Neural progenitor cell (in vitro differentiated cells): ENCODE measurements at regions not wholly inside any gene's neighbourhood (a gene's known extent, or its start where the extent isn't known, plus 50 kb on each side); places are given as distances from the start of the nearest gene placed in this dataset.
"Not testable (repeated sequence)": the region's sequence is repeated elsewhere in the genome, so short reads cannot be mapped to it uniquely, and the experiment has no call there.

Experiments
- DNase-seq: peaks from one replicate; pipeline ENCODE4 v3.0.0-alpha.2; 2016; ENCODE audit warnings: low spot score
- H2AFZ ChIP-seq: fragments of 200-600 bp; sonication (generic); replicated peaks from 2 replicates; pipeline ENCODE4 v1.6.1; 2016; ENCODE audit warnings: antibody characterized with exemption
- H3F3A ChIP-seq: fragments of 200-600 bp; sonication (generic); 2 replicates; pipeline ENCODE4 v1.6.1; 2016; ENCODE audit warnings: antibody characterized with exemption, low read depth
- H3K27ac ChIP-seq: fragments of 200-600 bp; sonication (generic); 2 replicates; pipeline ENCODE4 v1.5.1; 2016; ENCODE audit warnings: mild to moderate bottlenecking
- H3K27me3 ChIP-seq: fragments of 200-600 bp; sonication (generic); 2 replicates; pipeline ENCODE4 v1.6.1; 2016; ENCODE audit warnings: mild to moderate bottlenecking, moderate library complexity
- H3K36me3 ChIP-seq: fragments of 200-600 bp; sonication (generic); 2 replicates; pipeline ENCODE4 v1.5.1; 2016
- H3K4me1 ChIP-seq: fragments of 200-600 bp; sonication (generic); 2 replicates; pipeline ENCODE4 v1.6.1; 2016; ENCODE audit warnings: mixed run types
- H3K4me2 ChIP-seq: fragments of 200-600 bp; sonication (generic); 2 replicates; pipeline ENCODE4 v1.6.1; 2016
- H3K4me3 ChIP-seq: fragments of 200-600 bp; sonication (generic); 2 replicates; pipeline ENCODE4 v1.5.1; 2016
- H3K79me2 ChIP-seq: fragments of 200-600 bp; sonication (generic); 2 replicates; pipeline ENCODE4 v1.6.1; 2016; ENCODE audit warnings: low read depth
- H3K9ac ChIP-seq: fragments of 200-600 bp; sonication (generic); 2 replicates; pipeline ENCODE4 v1.6.1; 2016
- H3K9me3 ChIP-seq: fragments of 200-600 bp; sonication (generic); 2 replicates; pipeline ENCODE4 v1.5.1; 2016; ENCODE audit warnings: low read depth
- H4K20me1 ChIP-seq: fragments of 200-600 bp; sonication (generic); 2 replicates; pipeline ENCODE4 v1.6.1; 2016; ENCODE audit warnings: low read depth
- H3K27ac Mint-ChIP-seq: 3 replicates; pipeline ENCODE4 v1.8.0; 2021; ENCODE audit warnings: mixed read lengths
- H3K27me3 Mint-ChIP-seq: 2 replicates; pipeline ENCODE4 v1.8.0; 2022; ENCODE audit warnings: low read depth, mild to moderate bottlenecking, inconsistent platforms, moderate library complexity, mixed read lengths; ENCODE audit not compliant: insufficient read depth
- H3K36me3 Mint-ChIP-seq: 3 replicates; pipeline ENCODE4 v1.8.0; 2021; ENCODE audit warnings: mixed read lengths
- H3K4me1 Mint-ChIP-seq: 3 replicates; pipeline ENCODE4 v1.8.0; 2021; ENCODE audit warnings: mixed read lengths
- H3K4me3 Mint-ChIP-seq: 3 replicates; pipeline ENCODE4 v1.8.0; 2021; ENCODE audit warnings: mild to moderate bottlenecking, moderate library complexity, mixed read lengths
- H3K9me3 Mint-ChIP-seq: 3 replicates; pipeline ENCODE4 v1.8.0; 2020; ENCODE audit warnings: mixed read lengths

- not testable (repeated sequence) for H3K79me2 ChIP-seq, DNase-seq
Measured at GRCh38 chr10:47683826-47684475, 79.4 kb downstream of the SYT15B start.

GRCh38 chr10:47681638-47681990, 81.8 kb downstream of the SYT15B start:
- not testable (repeated sequence) for H3K4me1 ChIP-seq, H2AFZ ChIP-seq, H3K27ac Mint-ChIP-seq, H3K36me3 Mint-ChIP-seq, H3K27me3 ChIP-seq, H3K9me3 Mint-ChIP-seq, H4K20me1 ChIP-seq, H3K4me3 ChIP-seq, H3K27ac ChIP-seq, DNase-seq, H3K9me3 ChIP-seq, H3K9ac ChIP-seq, H3K4me1 Mint-ChIP-seq, H3K4me3 Mint-ChIP-seq, H3K36me3 ChIP-seq, H3K4me2 ChIP-seq, H3F3A ChIP-seq, H3K27me3 Mint-ChIP-seq, H3K79me2 ChIP-seq

More at GRCh38 chr10:47683826-47684475, 79.4 kb downstream of the SYT15B start:
- H3K9me3 ChIP-seq, H3K9ac ChIP-seq, H3K36me3 Mint-ChIP-seq, H2AFZ ChIP-seq, H3F3A ChIP-seq, H3K27ac ChIP-seq, H3K4me3 Mint-ChIP-seq, H3K27ac Mint-ChIP-seq, H3K36me3 ChIP-seq, H3K27me3 ChIP-seq, H3K27me3 Mint-ChIP-seq, H3K4me3 ChIP-seq, H3K9me3 Mint-ChIP-seq, H3K4me1 ChIP-seq, H3K4me2 ChIP-seq, H4K20me1 ChIP-seq, H3K4me1 Mint-ChIP-seq: not testable (repeated sequence)

GRCh38 chr10:47680848-47681637, 82.3 kb downstream of the SYT15B start:
- not testable (repeated sequence) for H3K9me3 Mint-ChIP-seq, H3K4me3 ChIP-seq, H3K27me3 ChIP-seq, H3K36me3 ChIP-seq, H3K27ac ChIP-seq, H3K4me2 ChIP-seq, H2AFZ ChIP-seq, H3K9ac ChIP-seq, H3K36me3 Mint-ChIP-seq, H3K27me3 Mint-ChIP-seq, H3F3A ChIP-seq, H3K79me2 ChIP-seq, H3K4me3 Mint-ChIP-seq, H3K27ac Mint-ChIP-seq, H3K4me1 Mint-ChIP-seq, H3K9me3 ChIP-seq, H4K20me1 ChIP-seq, DNase-seq, H3K4me1 ChIP-seq

GRCh38 chr10:47676102-47676501, 87.3 kb downstream of the SYT15B start:
- H3K27ac Mint-ChIP-seq, H3K27me3 ChIP-seq, H4K20me1 ChIP-seq, H3K79me2 ChIP-seq, H3K9ac ChIP-seq, H3K4me2 ChIP-seq, H2AFZ ChIP-seq, H3K4me1 Mint-ChIP-seq, H3K4me3 ChIP-seq, DNase-seq, H3K27ac ChIP-seq, H3F3A ChIP-seq, H3K4me3 Mint-ChIP-seq, H3K27me3 Mint-ChIP-seq, H3K9me3 ChIP-seq, H3K36me3 ChIP-seq, H3K9me3 Mint-ChIP-seq, H3K36me3 Mint-ChIP-seq, H3K4me1 ChIP-seq: not testable (repeated sequence)

- not testable (repeated sequence) for H2AFZ ChIP-seq, H4K20me1 ChIP-seq, H3K4me2 ChIP-seq, H3K27me3 Mint-ChIP-seq, H3K36me3 Mint-ChIP-seq, H3K9ac ChIP-seq, H3K4me1 Mint-ChIP-seq, H3K4me1 ChIP-seq, H3K9me3 ChIP-seq, H3K4me3 ChIP-seq, H3K27ac Mint-ChIP-seq, H3K27ac ChIP-seq, H3K27me3 ChIP-seq, H3K4me3 Mint-ChIP-seq, H3K9me3 Mint-ChIP-seq, H3K79me2 ChIP-seq, DNase-seq, H3F3A ChIP-seq, H3K36me3 ChIP-seq
Measured at GRCh38 chr10:47675577-47675976, 87.8 kb downstream of the SYT15B start.

- DNase-seq, H3K27ac Mint-ChIP-seq, H3K36me3 Mint-ChIP-seq: not testable (repeated sequence)
Measured at GRCh38 chr10:47673128-47673527, 90.3 kb downstream of the SYT15B start.

GRCh38 chr10:47670857-47671256, 92.5 kb downstream of the SYT15B start:
- H3K4me1 Mint-ChIP-seq, H4K20me1 ChIP-seq, H3K9ac ChIP-seq, H3K9me3 Mint-ChIP-seq, H3F3A ChIP-seq, H3K9me3 ChIP-seq, H3K4me1 ChIP-seq, H3K36me3 Mint-ChIP-seq, H2AFZ ChIP-seq, H3K27me3 ChIP-seq, H3K4me3 ChIP-seq, DNase-seq, H3K27me3 Mint-ChIP-seq, H3K4me3 Mint-ChIP-seq, H3K79me2 ChIP-seq, H3K36me3 ChIP-seq, H3K4me2 ChIP-seq, H3K27ac ChIP-seq, H3K27ac Mint-ChIP-seq: not testable (repeated sequence)

More at GRCh38 chr10:47673128-47673527, 90.3 kb downstream of the SYT15B start:
- not testable (repeated sequence) for H3K9ac ChIP-seq, H3K4me3 Mint-ChIP-seq, H3K79me2 ChIP-seq, H3K36me3 ChIP-seq, H3K4me3 ChIP-seq, H3K4me1 Mint-ChIP-seq, H3K27ac ChIP-seq, H3K9me3 ChIP-seq, H3K27me3 ChIP-seq, H4K20me1 ChIP-seq, H3K4me2 ChIP-seq, H3F3A ChIP-seq, H3K27me3 Mint-ChIP-seq, H3K4me1 ChIP-seq, H3K9me3 Mint-ChIP-seq, H2AFZ ChIP-seq

GRCh38 chr10:47661955-47662577, 101.3 kb downstream of the SYT15B start:
- H3K27ac Mint-ChIP-seq, result not testable (repeated sequence)

More at GRCh38 chr10:47661955-47662577, 101.3 kb downstream of the SYT15B start:
- not testable (repeated sequence) for H3K79me2 ChIP-seq, H3F3A ChIP-seq, H3K4me3 ChIP-seq, H3K9ac ChIP-seq, H3K4me1 Mint-ChIP-seq, H3K36me3 ChIP-seq, H3K9me3 Mint-ChIP-seq, H3K4me1 ChIP-seq, H3K4me2 ChIP-seq, H3K9me3 ChIP-seq, H4K20me1 ChIP-seq, H3K27me3 Mint-ChIP-seq, H3K27me3 ChIP-seq, H3K4me3 Mint-ChIP-seq, H3K27ac ChIP-seq, H2AFZ ChIP-seq, H3K36me3 Mint-ChIP-seq, DNase-seq
